HG02970 (cell line): ENCODE measurements at regions not wholly inside any gene's neighbourhood (a gene's known extent, or its start where the extent isn't known, plus 50 kb on each side); places are given as distances from the start of the nearest gene placed in this dataset.

Experiments
- ATAC-seq: cut with Tn5 transposase; IDR thresholded peaks from one replicate; pipeline ENCODE4 v1.9.1; 2021; ENCODE audit warnings: mild to moderate bottlenecking, moderate library complexity, moderate number of reproducible peaks; ENCODE audit not compliant: unreplicated experiment, low FRiP score

- no peak for ATAC-seq
Observed at GRCh38 chr12:17810399-17810798, 279.6 kb downstream of the RERGL start.

GRCh38 chr12:17809206-17809605, 280.8 kb downstream of the RERGL start:
- no peak for ATAC-seq

GRCh38 chr12:17802657-17803641, 287.0 kb downstream of the RERGL start:
- ATAC-seq, result no peak

- no peak for ATAC-seq
Observed at GRCh38 chr12:17793854-17794253, 296.1 kb downstream of the RERGL start.

GRCh38 chr12:17778242-17778641, 311.8 kb downstream of the RERGL start:
- ATAC-seq, result no peak

- ATAC-seq, result no peak
Observed at GRCh38 chr12:17763366-17763765, 326.6 kb downstream of the RERGL start.

- ATAC-seq, result no peak
Observed at GRCh38 chr12:17759982-17760381, 330.0 kb downstream of the RERGL start.
